ENCODE measurements at regions not wholly inside any gene's neighbourhood (a gene's known extent, or its start where the extent isn't known, plus 50 kb on each side); places are given as distances from the start of the nearest gene placed in this dataset.

- peaks cover 30% of the 10 kb centered on the region for H3K4me1 Mint-ChIP-seq (ENCODE audit: unreplicated experiment)
- TF ChIP-seq CTCF (IDR thresholded peaks at IDR 0.05): no peak
- no peak overlapping the region for H3K27ac Mint-ChIP-seq (ENCODE audit: unreplicated experiment)
- no peaks in the 10 kb centered on the region for H3K27me3 Mint-ChIP-seq (ENCODE audit: unreplicated experiment)
- H3K36me3 Mint-ChIP-seq (ENCODE audit: unreplicated experiment): no peaks in the 10 kb centered on the region
- H3K9me3 Mint-ChIP-seq (ENCODE audit: unreplicated experiment): no peaks in the 10 kb centered on the region
- DNase-seq (ENCODE audit: extremely low spot score, unreplicated experiment): no peak
- H3K4me3 Mint-ChIP-seq (ENCODE audit: unreplicated experiment): no peak overlapping the region
Observed at GRCh38 chr3:59531994-59532393, 482.2 kb upstream of the CFAP20DC start.

DNA sequence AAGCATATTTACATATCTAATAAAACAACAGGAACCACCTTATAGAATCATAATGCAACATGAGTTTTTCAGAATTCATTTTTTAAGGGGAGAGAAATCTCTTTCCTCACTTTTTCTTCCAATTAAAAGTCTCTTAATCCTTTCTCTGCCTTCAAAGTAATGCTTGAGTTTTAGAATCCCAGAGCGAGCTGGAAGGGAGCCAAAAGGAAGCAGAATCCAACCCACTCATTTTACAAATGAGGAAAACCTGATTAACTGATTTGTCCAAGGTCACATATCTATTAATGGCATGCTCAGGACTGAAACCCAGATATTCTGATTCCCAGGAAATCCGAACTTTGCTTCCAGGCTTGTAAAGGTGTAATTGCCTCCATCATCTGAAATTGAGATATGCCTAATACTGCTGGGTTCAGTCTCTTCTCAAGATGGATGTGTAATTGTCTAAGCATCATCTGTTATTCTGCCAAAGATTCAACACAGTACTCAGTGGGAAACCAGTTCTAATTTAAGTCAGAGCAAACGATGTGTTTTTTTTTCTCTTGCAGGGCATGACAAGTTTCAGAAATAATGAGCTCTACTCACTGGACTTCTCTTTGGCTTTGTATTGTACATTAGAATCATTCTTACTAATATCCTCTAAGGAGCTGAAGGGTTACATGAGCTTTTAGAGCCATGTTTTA is 481.4 kb upstream of the CFAP20DC start:
- H3K36me3 Mint-ChIP-seq (ENCODE audit: unreplicated experiment): no peaks in the 10 kb centered on the region
- DNase-seq (ENCODE audit: extremely low spot score, unreplicated experiment): no peak
- no peak for TF ChIP-seq CTCF (IDR thresholded peaks at IDR 0.05)
- H3K9me3 Mint-ChIP-seq (ENCODE audit: unreplicated experiment): peaks cover under 1% of the 10 kb centered on the region
- no peak overlapping the region for H3K27ac Mint-ChIP-seq (ENCODE audit: unreplicated experiment)
- peaks cover 25% of the 10 kb centered on the region for H3K4me1 Mint-ChIP-seq (ENCODE audit: unreplicated experiment)
- no peak overlapping the region for H3K4me3 Mint-ChIP-seq (ENCODE audit: unreplicated experiment)
- H3K27me3 Mint-ChIP-seq (ENCODE audit: unreplicated experiment): no peaks in the 10 kb centered on the region

DNA sequence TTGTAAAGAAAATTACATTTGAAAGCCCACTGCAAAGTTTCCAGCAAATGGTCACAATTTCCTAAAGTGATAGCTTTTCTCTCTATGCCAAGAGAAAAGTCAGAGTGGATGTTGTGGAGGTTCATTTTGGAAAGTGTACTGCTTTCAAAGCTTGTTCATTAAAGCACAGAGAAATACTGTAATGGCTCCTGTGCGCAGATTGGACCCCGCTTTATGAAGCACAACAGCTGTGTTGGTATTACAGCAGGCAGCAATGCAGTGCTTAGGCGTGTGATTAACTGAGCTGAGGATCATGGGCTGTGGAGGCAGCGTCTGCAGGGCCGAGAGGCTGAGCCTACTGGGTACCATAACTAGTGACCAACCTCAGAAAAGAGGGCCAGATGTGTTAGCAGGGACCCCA is 478.4 kb upstream of the CFAP20DC start:
- TF ChIP-seq CTCF (IDR thresholded peaks at IDR 0.05): no peak
- H3K27me3 Mint-ChIP-seq (ENCODE audit: unreplicated experiment): peaks cover 4% of the 10 kb centered on the region
- peaks cover 13% of the 10 kb centered on the region for H3K9me3 Mint-ChIP-seq (ENCODE audit: unreplicated experiment)
- no peak overlapping the region for H3K4me3 Mint-ChIP-seq (ENCODE audit: unreplicated experiment)
- no peak overlapping the region for H3K27ac Mint-ChIP-seq (ENCODE audit: unreplicated experiment)
- DNase-seq (ENCODE audit: extremely low spot score, unreplicated experiment): no peak
- peaks cover 12% of the 10 kb centered on the region for H3K4me1 Mint-ChIP-seq (ENCODE audit: unreplicated experiment)
- no peaks in the 10 kb centered on the region for H3K36me3 Mint-ChIP-seq (ENCODE audit: unreplicated experiment)

GRCh38 chr3:59527493-59527892 is 477.7 kb upstream of the CFAP20DC start:
- Mint-ChIP-seq H3K4me3 (ENCODE audit: unreplicated experiment) (no peak overlapping the region), H3K4me1 (ENCODE audit: unreplicated experiment) (peaks cover 12% of the 10 kb centered on the region), H3K27me3 (ENCODE audit: unreplicated experiment) (peaks cover 4% of the 10 kb centered on the region), H3K27ac (ENCODE audit: unreplicated experiment) (no peak overlapping the region), H3K36me3 (ENCODE audit: unreplicated experiment) (no peaks in the 10 kb centered on the region), H3K9me3 (ENCODE audit: unreplicated experiment) (peaks cover 13% of the 10 kb centered on the region)
- DNase-seq (ENCODE audit: extremely low spot score, unreplicated experiment): no peak
- TF ChIP-seq CTCF (IDR thresholded peaks at IDR 0.05): no peak

DNA sequence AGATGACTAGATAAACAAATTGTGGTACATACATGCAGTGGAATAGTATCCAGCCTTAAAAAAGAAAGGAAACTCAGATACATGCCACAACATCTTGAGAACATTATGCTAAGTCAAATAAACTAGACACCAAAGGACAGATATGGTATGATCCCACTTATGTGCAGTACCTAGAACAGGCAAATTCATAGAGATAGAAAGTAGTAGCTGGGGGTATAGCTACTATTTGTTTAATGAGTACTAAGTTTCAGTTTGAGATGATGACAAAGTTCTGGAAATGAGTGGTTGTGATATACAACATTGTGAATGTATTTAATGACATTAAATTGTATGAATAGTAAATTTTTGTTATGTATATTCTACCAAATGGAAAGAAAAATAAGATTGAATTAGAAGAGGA is 477.2 kb upstream of the CFAP20DC start:
- no peak for TF ChIP-seq CTCF (IDR thresholded peaks at IDR 0.05)

More for the DNA sequence above, 477.2 kb upstream of the CFAP20DC start:
- DNase-seq (ENCODE audit: extremely low spot score, unreplicated experiment): no peak
- Mint-ChIP-seq H3K4me1 (ENCODE audit: unreplicated experiment) (peaks cover 10% of the 10 kb centered on the region), H3K27me3 (ENCODE audit: unreplicated experiment) (peaks cover 7% of the 10 kb centered on the region), H3K9me3 (ENCODE audit: unreplicated experiment) (peaks cover 13% of the 10 kb centered on the region), H3K4me3 (ENCODE audit: unreplicated experiment) (no peak overlapping the region), H3K36me3 (ENCODE audit: unreplicated experiment) (no peaks in the 10 kb centered on the region), H3K27ac (ENCODE audit: unreplicated experiment) (no peak overlapping the region)

Data from osteocyte (in vitro differentiated cells).